ENCODE measurements at regions not wholly inside any gene's neighbourhood (a gene's known extent, or its start where the extent isn't known, plus 50 kb on each side); places are given as distances from the start of the nearest gene placed in this dataset.

- Histone ChIP-seq H3K9ac (ENCODE audit: low read depth, low read length) (no peak overlapping the region), H3K27ac (ENCODE audit: low read depth, low read length) (no peak overlapping the region), H3K4me1 (ENCODE audit: insufficient read depth, low read length) (no peaks in the 10 kb centered on the region), H3K27me3 (ENCODE audit: insufficient read depth, low read length) (no peaks in the 10 kb centered on the region), H3K4me3 (ENCODE audit: low read length) (no peak overlapping the region), H3K9me3 (ENCODE audit: insufficient read depth, low read depth, low read length) (no peaks in the 10 kb centered on the region), H3K36me3 (ENCODE audit: insufficient read depth, low read length) (no peaks in the 10 kb centered on the region)
- WGBS: 96% methylated on average over 3 of the region's 3 CpGs
Observed at GRCh38 chr6:148076051-148076450, 266.6 kb upstream of the SASH1 start.

- Histone ChIP-seq H3K4me1 (ENCODE audit: insufficient read depth, low read length) (peaks cover 4% of the 10 kb centered on the region; the same call in 1 of the 2 replicates), H3K36me3 (ENCODE audit: insufficient read depth, low read length) (no peaks in the 10 kb centered on the region), H3K27me3 (ENCODE audit: insufficient read depth, low read length) (no peaks in the 10 kb centered on the region), H3K27ac (ENCODE audit: low read depth, low read length) (no peak overlapping the region), H3K4me3 (ENCODE audit: low read length) (no peak overlapping the region), H3K9me3 (ENCODE audit: insufficient read depth, low read depth, low read length) (no peaks in the 10 kb centered on the region), H3K9ac (ENCODE audit: low read depth, low read length) (no peak overlapping the region)
- WGBS: 100% methylated on average over 1 of the region's 1 CpG
Observed at GRCh38 chr6:148080315-148080714, 262.3 kb upstream of the SASH1 start.

GRCh38 chr6:148081076-148081475 lies 261.6 kb upstream of the SASH1 start:
- peaks cover 4% of the 10 kb centered on the region; the same call in 1 of the 2 replicates for H3K4me1 ChIP-seq (ENCODE audit: insufficient read depth, low read length)
- H3K4me3 ChIP-seq (ENCODE audit: low read length): no peak overlapping the region
- no peak overlapping the region for H3K27ac ChIP-seq (ENCODE audit: low read depth, low read length)
- no peaks in the 10 kb centered on the region for H3K27me3 ChIP-seq (ENCODE audit: insufficient read depth, low read length)
- WGBS: 91% methylated on average over 6 of the region's 7 CpGs
- no peaks in the 10 kb centered on the region for H3K9me3 ChIP-seq (ENCODE audit: insufficient read depth, low read depth, low read length)
- H3K9ac ChIP-seq (ENCODE audit: low read depth, low read length): no peak overlapping the region
- H3K36me3 ChIP-seq (ENCODE audit: insufficient read depth, low read length): no peaks in the 10 kb centered on the region

- Histone ChIP-seq H3K36me3 (ENCODE audit: insufficient read depth, low read length) (no peaks in the 10 kb centered on the region), H3K9me3 (ENCODE audit: insufficient read depth, low read depth, low read length) (no peaks in the 10 kb centered on the region), H3K4me3 (ENCODE audit: low read length) (no peak overlapping the region), H3K9ac (ENCODE audit: low read depth, low read length) (no peak overlapping the region), H3K27ac (ENCODE audit: low read depth, low read length) (no peak overlapping the region), H3K27me3 (ENCODE audit: insufficient read depth, low read length) (no peaks in the 10 kb centered on the region), H3K4me1 (ENCODE audit: insufficient read depth, low read length) (peaks cover 4% of the 10 kb centered on the region; the same call in 1 of the 2 replicates)
- 39% methylated on average over 2 of the region's 2 CpGs for whole genome bisulfite sequencing
Observed at GRCh38 chr6:148082044-148082443, 260.6 kb upstream of the SASH1 start.

GRCh38 chr6:148082696-148083095 lies 259.9 kb upstream of the SASH1 start:
- Histone ChIP-seq H3K9me3 (ENCODE audit: insufficient read depth, low read depth, low read length) (no peaks in the 10 kb centered on the region), H3K27ac (ENCODE audit: low read depth, low read length) (no peak overlapping the region), H3K4me1 (ENCODE audit: insufficient read depth, low read length) (peaks cover 4% of the 10 kb centered on the region; the same call in 1 of the 2 replicates), H3K4me3 (ENCODE audit: low read length) (no peak overlapping the region), H3K27me3 (ENCODE audit: insufficient read depth, low read length) (no peaks in the 10 kb centered on the region), H3K9ac (ENCODE audit: low read depth, low read length) (no peak overlapping the region), H3K36me3 (ENCODE audit: insufficient read depth, low read length) (no peaks in the 10 kb centered on the region)
- 85% methylated on average over 2 of the region's 2 CpGs for WGBS

GRCh38 chr6:148085631-148086331 lies 256.9 kb upstream of the SASH1 start:
- Histone ChIP-seq H3K4me1 (ENCODE audit: insufficient read depth, low read length) (peaks cover 4% of the 10 kb centered on the region; the same call in 1 of the 2 replicates), H3K27me3 (ENCODE audit: insufficient read depth, low read length) (no peaks in the 10 kb centered on the region), H3K9me3 (ENCODE audit: insufficient read depth, low read depth, low read length) (0 out of 2 replicates have a peak, but pooled peaks cover 5% of the 10 kb centered on the region), H3K27ac (ENCODE audit: low read depth, low read length) (no peak overlapping the region), H3K9ac (ENCODE audit: low read depth, low read length) (no peak overlapping the region), H3K36me3 (ENCODE audit: insufficient read depth, low read length) (no peaks in the 10 kb centered on the region), H3K4me3 (ENCODE audit: low read length) (no peak overlapping the region)
- WGBS: 100% methylated on average over 2 of the region's 3 CpGs

- Histone ChIP-seq H3K36me3 (ENCODE audit: insufficient read depth, low read length) (no peaks in the 10 kb centered on the region), H3K4me3 (ENCODE audit: low read length) (no peak overlapping the region), H3K4me1 (ENCODE audit: insufficient read depth, low read length) (peaks cover 4% of the 10 kb centered on the region; the same call in 1 of the 2 replicates), H3K27ac (ENCODE audit: low read depth, low read length) (no peak overlapping the region), H3K9me3 (ENCODE audit: insufficient read depth, low read depth, low read length) (peaks cover 8% of the 10 kb centered on the region; the same call in 1 of the 2 replicates), H3K9ac (ENCODE audit: low read depth, low read length) (no peak overlapping the region), H3K27me3 (ENCODE audit: insufficient read depth, low read length) (no peaks in the 10 kb centered on the region)
- 97% methylated on average over 1 of the region's 1 CpG for WGBS
Observed at GRCh38 chr6:148086386-148086785, 256.3 kb upstream of the SASH1 start.

- H3K4me3 ChIP-seq (ENCODE audit: low read length): no peak overlapping the region
- peaks cover 11% of the 10 kb centered on the region; the same call in 1 of the 2 replicates for H3K9me3 ChIP-seq (ENCODE audit: insufficient read depth, low read depth, low read length)
Observed at GRCh38 chr6:148086843-148087242, 255.8 kb upstream of the SASH1 start.

GRCh38 chr6:148087659-148088058 lies 255.0 kb upstream of the SASH1 start:
- 95% methylated on average over 3 of the region's 3 CpGs for WGBS
- no peaks in the 10 kb centered on the region for H3K4me1 ChIP-seq (ENCODE audit: insufficient read depth, low read length)
- peaks cover 11% of the 10 kb centered on the region; the same call in 1 of the 2 replicates for H3K9me3 ChIP-seq (ENCODE audit: insufficient read depth, low read depth, low read length)
- H3K27me3 ChIP-seq (ENCODE audit: insufficient read depth, low read length): no peaks in the 10 kb centered on the region
- H3K36me3 ChIP-seq (ENCODE audit: insufficient read depth, low read length): no peaks in the 10 kb centered on the region
- H3K4me3 ChIP-seq (ENCODE audit: low read length): no peak overlapping the region
- H3K27ac ChIP-seq (ENCODE audit: low read depth, low read length): no peak overlapping the region
- H3K9ac ChIP-seq (ENCODE audit: low read depth, low read length): no peak overlapping the region

More at GRCh38 chr6:148086843-148087242, 255.8 kb upstream of the SASH1 start:
- H3K27me3 ChIP-seq (ENCODE audit: insufficient read depth, low read length): no peaks in the 10 kb centered on the region
- H3K4me1 ChIP-seq (ENCODE audit: insufficient read depth, low read length): peaks cover 4% of the 10 kb centered on the region; the same call in 1 of the 2 replicates
- 96% methylated on average over 3 of the region's 3 CpGs for WGBS
- H3K36me3 ChIP-seq (ENCODE audit: insufficient read depth, low read length): no peaks in the 10 kb centered on the region
- no peak overlapping the region for H3K9ac ChIP-seq (ENCODE audit: low read depth, low read length)
- H3K27ac ChIP-seq (ENCODE audit: low read depth, low read length): no peak overlapping the region

- WGBS: 94% methylated on average over 2 of the region's 2 CpGs
- no peak overlapping the region for H3K9ac ChIP-seq (ENCODE audit: low read depth, low read length)
Observed at GRCh38 chr6:148090326-148090725, 252.3 kb upstream of the SASH1 start.

GRCh38 chr6:148091394-148091793 lies 251.2 kb upstream of the SASH1 start:
- Histone ChIP-seq H3K4me1 (ENCODE audit: insufficient read depth, low read length) (no peaks in the 10 kb centered on the region), H3K27ac (ENCODE audit: low read depth, low read length) (no peak overlapping the region), H3K27me3 (ENCODE audit: insufficient read depth, low read length) (no peaks in the 10 kb centered on the region), H3K9me3 (ENCODE audit: insufficient read depth, low read depth, low read length) (peaks cover 11% of the 10 kb centered on the region; the same call in 1 of the 2 replicates), H3K9ac (ENCODE audit: low read depth, low read length) (no peak overlapping the region), H3K4me3 (ENCODE audit: low read length) (no peak overlapping the region), H3K36me3 (ENCODE audit: insufficient read depth, low read length) (no peaks in the 10 kb centered on the region)

More at GRCh38 chr6:148090326-148090725, 252.3 kb upstream of the SASH1 start:
- Histone ChIP-seq H3K36me3 (ENCODE audit: insufficient read depth, low read length) (no peaks in the 10 kb centered on the region), H3K27ac (ENCODE audit: low read depth, low read length) (no peak overlapping the region), H3K4me1 (ENCODE audit: insufficient read depth, low read length) (no peaks in the 10 kb centered on the region), H3K4me3 (ENCODE audit: low read length) (no peak overlapping the region), H3K9me3 (ENCODE audit: insufficient read depth, low read depth, low read length) (peaks cover 11% of the 10 kb centered on the region; the same call in 1 of the 2 replicates), H3K27me3 (ENCODE audit: insufficient read depth, low read length) (no peaks in the 10 kb centered on the region)

Measured in HUES64 (cell line).